Right lobe of liver (tissue), 4 donors: ENCODE measurements at regions not wholly inside any gene's neighbourhood (a gene's known extent, or its start where the extent isn't known, plus 50 kb on each side); places are given as distances from the start of the nearest gene placed in this dataset.

Experiments
- POLR2A ChIP-seq: fragments of 450-650 bp; IDR thresholded peaks from one replicate; pipeline ENCODE4 v1.6.1; 2017; ENCODE audit warnings: antibody characterized with exemption, mild to moderate bottlenecking
- TF ChIP-seq, protein P1 (sequence below), 4 donors: fragments of 200-600 bp in 3 of 4; fragments of 450-650 bp in 1 of 4; IDR thresholded peaks; one replicate each; pipeline versions ENCODE4 v1.5.1 to v1.8.0; 2016 to 2022; ENCODE audit warnings: antibody characterized with exemption in 4 of 4, mild to moderate bottlenecking in 2 of 4
- donor health status: DM: no; HTN: no; CAD: no.
- donor health status: DM: no; HTN: no; CAD: no.
- donor health status: DM: no; HTN: yes; CAD: no.

DNA sequence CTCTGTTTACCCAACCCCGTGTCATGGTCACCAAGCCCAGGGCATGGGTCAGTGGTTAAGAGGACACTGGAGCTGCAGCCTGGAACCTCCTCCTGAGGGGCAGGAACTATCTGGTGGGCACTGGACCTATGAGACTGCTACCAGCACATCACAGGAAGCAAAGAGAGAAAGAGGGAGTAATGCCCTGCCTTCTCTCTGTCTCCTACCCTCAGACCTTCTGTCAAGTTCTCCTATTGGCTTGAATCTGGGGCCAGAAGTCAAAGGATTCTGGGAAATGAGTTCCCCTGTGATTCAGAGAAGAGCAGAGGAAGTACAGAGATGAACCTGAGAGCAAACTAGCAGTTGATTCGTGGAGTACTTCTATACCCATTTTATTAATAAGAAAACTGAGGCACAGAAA, 123.0 kb upstream of the GNAO1 start:
- TF ChIP-seq, protein P1, sequence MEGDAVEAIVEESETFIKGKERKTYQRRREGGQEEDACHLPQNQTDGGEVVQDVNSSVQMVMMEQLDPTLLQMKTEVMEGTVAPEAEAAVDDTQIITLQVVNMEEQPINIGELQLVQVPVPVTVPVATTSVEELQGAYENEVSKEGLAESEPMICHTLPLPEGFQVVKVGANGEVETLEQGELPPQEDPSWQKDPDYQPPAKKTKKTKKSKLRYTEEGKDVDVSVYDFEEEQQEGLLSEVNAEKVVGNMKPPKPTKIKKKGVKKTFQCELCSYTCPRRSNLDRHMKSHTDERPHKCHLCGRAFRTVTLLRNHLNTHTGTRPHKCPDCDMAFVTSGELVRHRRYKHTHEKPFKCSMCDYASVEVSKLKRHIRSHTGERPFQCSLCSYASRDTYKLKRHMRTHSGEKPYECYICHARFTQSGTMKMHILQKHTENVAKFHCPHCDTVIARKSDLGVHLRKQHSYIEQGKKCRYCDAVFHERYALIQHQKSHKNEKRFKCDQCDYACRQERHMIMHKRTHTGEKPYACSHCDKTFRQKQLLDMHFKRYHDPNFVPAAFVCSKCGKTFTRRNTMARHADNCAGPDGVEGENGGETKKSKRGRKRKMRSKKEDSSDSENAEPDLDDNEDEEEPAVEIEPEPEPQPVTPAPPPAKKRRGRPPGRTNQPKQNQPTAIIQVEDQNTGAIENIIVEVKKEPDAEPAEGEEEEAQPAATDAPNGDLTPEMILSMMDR (IDR thresholded peaks at IDR 0.05) = no peak
- no peak for TF ChIP-seq POLR2A
